ENCODE measurements at regions not wholly inside any gene's neighbourhood (a gene's known extent, or its start where the extent isn't known, plus 50 kb on each side); places are given as distances from the start of the nearest gene placed in this dataset.
"Not testable (repeated sequence)": the region's sequence is repeated elsewhere in the genome, so short reads cannot be mapped to it uniquely, and the experiment has no call there.

DNA sequence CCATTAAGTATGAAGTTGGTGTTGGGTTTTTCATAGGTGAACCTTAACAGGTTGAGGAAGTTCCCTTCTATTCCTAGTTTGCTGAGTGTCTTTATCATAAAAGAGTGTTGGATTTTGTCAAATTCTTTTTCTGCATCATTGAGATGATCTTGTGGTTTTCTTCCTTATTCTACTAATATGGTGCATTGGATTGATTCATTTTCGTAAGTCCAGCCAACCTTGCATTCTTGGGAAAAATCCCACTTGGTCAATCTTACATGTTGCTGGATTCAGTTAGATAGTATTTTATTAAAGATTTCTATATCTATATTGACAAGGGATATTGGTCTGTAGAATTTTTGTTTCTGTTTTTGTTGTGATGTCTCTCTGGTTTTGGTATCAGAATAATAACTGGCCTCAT is 83.7 kb upstream of the C15orf39 start:
- H3K9me3 ChIP-seq (ENCODE audit: control insufficient read depth, low read length, poor library complexity, severe bottlenecking): no peaks in the 10 kb centered on the region
- Mint-ChIP-seq H3K27ac (no peak overlapping the region), H3K4me3 (no peak overlapping the region), H3K27me3 (no peaks in the 10 kb centered on the region), H3K36me3 (ENCODE audit: low read depth) (peaks cover 2% of the 10 kb centered on the region), H3K4me1 (no peaks in the 10 kb centered on the region)
- ATAC-seq (no peak), DNase-seq (no peak)

DNA sequence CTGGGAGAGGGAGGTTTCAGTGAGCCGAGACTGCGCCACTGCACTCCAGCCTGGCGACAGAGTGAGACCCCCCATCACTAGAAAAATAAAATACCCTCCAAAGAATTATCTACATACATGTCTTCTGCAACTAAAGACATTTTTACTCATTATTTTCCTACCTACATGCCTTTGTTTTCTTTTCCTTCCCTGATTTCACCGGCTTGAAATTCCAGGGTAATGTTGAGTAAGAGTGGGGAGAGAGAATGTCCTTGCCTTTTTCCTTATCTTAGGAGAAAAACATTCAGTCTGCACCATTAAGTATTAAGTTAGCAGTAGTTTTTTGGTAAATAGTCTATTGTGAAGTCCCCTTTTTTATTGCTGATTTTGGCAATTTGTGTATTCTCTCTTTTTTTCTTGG is 82.4 kb upstream of the C15orf39 start:
- not testable (repeated sequence) for H3K4me1 Mint-ChIP-seq; DNase-seq; H3K27me3 Mint-ChIP-seq; H3K9me3 ChIP-seq (ENCODE audit: control insufficient read depth, low read length, poor library complexity, severe bottlenecking); H3K27ac Mint-ChIP-seq; H3K4me3 Mint-ChIP-seq; ATAC-seq; H3K36me3 Mint-ChIP-seq (ENCODE audit: low read depth)

DNA sequence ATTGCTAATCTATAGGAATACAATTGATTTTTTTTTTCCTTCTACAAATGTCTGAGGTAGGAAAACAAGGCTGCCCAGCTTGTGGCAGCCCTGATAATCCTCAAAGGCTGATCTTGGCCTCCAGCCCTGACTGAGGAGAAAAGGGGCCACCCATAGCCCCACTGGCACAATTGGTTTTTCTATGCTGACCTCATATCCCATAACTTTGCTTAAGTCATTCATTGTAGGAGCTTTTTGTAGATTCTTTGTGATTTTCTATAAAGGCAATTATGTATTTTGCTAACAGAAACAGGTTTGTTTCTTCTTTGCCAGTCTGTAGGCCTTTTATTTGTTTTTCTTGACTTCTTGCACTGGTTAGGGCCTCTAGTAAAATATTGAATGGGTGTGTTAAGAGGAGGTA is 80.2 kb upstream of the C15orf39 start:
- Mint-ChIP-seq H3K4me3 (no peak overlapping the region), H3K27me3 (no peaks in the 10 kb centered on the region), H3K27ac (no peak overlapping the region), H3K4me1 (no peaks in the 10 kb centered on the region), H3K36me3 (ENCODE audit: low read depth) (peaks cover 2% of the 10 kb centered on the region)
- ATAC-seq (no peak), DNase-seq (no peak)
- H3K9me3 ChIP-seq (ENCODE audit: control insufficient read depth, low read length, poor library complexity, severe bottlenecking): no peaks in the 10 kb centered on the region

DNA sequence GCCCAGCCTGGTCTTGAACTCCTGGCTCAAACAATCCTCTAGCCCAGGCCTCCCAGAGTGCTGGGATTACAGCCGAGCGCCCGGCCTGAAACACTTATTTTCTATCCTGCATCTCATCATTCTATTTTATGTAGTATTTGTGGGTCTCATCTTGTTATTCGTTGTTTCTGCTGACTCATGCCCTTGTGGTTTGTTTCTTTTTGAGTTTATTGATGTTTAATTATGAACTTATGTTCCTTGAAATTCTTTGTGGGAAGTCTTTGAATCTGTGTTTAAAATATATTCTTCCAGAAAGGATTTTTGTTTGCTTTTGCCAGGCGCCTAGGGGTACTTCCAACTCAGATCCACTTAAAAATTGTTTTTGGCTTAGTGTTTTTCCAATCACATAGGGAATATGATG is 78.3 kb upstream of the C15orf39 start:
- DNase-seq: no peak
- peaks cover 2% of the 10 kb centered on the region for H3K36me3 Mint-ChIP-seq (ENCODE audit: low read depth)
- no peak for ATAC-seq
- no peaks in the 10 kb centered on the region for H3K27me3 Mint-ChIP-seq
- no peaks in the 10 kb centered on the region for H3K4me1 Mint-ChIP-seq
- no peak overlapping the region for H3K27ac Mint-ChIP-seq
- no peaks in the 10 kb centered on the region for H3K9me3 ChIP-seq (ENCODE audit: control insufficient read depth, low read length, poor library complexity, severe bottlenecking)
- H3K4me3 Mint-ChIP-seq: peak overlapping the region; percentile 43

DNA sequence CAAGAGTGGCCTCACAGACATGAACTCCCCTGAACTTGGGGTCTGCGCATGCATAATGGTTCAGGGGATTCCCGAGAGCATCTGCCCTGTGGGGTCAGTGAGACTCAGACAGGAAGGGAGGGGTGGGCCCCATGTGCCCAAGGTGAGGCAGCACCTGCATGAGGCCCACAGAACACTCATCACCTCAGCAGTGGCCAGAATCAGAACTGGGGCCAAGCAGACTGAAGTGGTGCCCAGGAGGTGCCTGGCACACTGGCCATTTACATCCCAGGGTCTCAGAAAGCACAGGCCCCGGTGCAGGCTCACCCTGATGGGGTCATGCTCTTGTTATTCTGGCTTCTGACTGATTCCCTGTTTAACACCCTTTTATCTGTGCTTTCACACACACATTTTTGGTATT is 77.4 kb upstream of the C15orf39 start:
- H3K9me3 ChIP-seq (ENCODE audit: control insufficient read depth, low read length, poor library complexity, severe bottlenecking); DNase-seq; ATAC-seq; H3K4me1 Mint-ChIP-seq; H3K36me3 Mint-ChIP-seq (ENCODE audit: low read depth); H3K27me3 Mint-ChIP-seq; H3K4me3 Mint-ChIP-seq: not testable (repeated sequence)
- peak overlapping the region; percentile 9 for H3K27ac Mint-ChIP-seq

DNA sequence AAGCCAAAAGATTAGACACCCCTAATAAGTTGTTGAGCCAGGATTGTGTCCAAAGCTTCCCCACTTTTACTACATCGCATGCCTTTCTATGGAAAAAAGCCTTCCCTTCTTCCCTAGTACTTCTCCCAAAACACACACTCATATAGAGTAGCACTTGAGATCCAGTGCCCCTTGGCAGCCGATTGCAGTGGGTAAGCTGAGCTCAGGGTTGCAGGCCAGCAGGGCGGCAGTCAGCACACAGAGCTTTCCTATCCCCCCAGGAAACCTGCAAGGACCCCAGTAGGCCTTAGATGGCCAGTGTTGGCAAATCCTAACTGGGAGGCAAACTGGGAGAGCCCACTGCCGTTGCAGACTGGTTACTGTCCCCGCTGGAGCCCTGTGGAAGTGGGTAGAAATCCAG is 75.7 kb upstream of the C15orf39 start:
- Mint-ChIP-seq H3K4me3 (no peak overlapping the region), H3K36me3 (ENCODE audit: low read depth) (no peaks in the 10 kb centered on the region), H3K27ac (no peak overlapping the region), H3K4me1 (peaks cover 5% of the 10 kb centered on the region), H3K27me3 (no peaks in the 10 kb centered on the region)
- ATAC-seq (no peak), DNase-seq (no peak)
- H3K9me3 ChIP-seq (ENCODE audit: control insufficient read depth, low read length, poor library complexity, severe bottlenecking): no peaks in the 10 kb centered on the region

DNA sequence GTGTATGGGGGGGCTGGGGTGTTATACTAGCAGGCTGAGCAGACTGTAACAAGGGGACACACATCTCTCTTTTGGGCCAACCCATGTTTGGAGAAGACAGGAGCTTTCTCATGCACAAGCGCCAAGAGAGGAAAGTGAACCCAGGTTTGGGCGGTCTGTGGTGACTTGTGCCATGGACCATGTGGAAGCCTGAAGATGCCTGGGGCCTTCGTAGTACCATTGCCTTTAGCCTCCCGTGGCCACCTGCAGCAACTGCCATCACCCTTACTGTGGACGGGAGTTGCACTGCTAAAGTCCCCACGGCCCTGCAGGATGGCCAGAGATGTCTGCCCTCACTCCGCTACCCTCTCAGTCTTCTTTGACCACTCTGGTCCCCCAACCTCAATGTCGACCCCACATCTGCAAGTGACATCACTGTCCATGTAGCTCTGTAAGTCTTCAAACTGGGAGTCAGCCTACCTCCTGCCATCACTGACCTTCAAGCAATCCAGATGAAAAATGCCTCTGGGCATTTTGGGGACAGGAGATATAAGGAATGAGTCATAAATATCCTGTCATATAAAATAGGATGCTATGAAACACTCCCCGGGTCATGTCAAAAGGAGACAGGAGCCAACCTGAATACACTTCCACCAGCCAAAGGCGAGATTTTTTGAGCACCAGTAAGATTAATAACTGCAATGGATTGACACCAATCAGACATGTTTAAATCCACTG is 74.7 kb upstream of the C15orf39 start:
- no peaks in the 10 kb centered on the region for H3K27me3 Mint-ChIP-seq
- no peak for DNase-seq
- H3K4me1 Mint-ChIP-seq: peaks cover 9% of the 10 kb centered on the region
- no peaks in the 10 kb centered on the region for H3K36me3 Mint-ChIP-seq (ENCODE audit: low read depth)
- no peak overlapping the region for H3K4me3 Mint-ChIP-seq
- H3K9me3 ChIP-seq (ENCODE audit: control insufficient read depth, low read length, poor library complexity, severe bottlenecking): no peaks in the 10 kb centered on the region
- H3K27ac Mint-ChIP-seq: no peak overlapping the region
- ATAC-seq: no peak

DNA sequence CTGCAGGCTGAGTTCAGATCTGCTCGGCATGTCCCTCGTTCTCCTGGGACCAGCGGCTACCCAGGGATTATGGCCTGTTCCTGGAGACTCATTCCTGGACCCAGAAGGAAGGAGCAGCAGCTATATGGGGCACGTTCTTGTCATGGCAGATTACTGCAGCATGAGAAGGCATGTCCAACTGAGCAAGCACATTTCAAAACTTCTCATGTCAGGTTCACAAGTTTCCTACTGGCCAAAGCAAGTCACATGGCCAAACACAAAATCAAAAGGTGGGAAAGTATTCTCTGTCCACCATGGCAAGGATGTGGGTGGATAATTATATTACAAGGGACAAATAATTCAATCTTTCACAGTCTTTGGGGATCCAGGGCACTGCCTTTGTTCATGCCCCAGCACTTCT is 71.9 kb upstream of the C15orf39 start:
- Mint-ChIP-seq H3K4me3 (no peak overlapping the region), H3K27me3 (no peaks in the 10 kb centered on the region), H3K4me1 (peaks cover 9% of the 10 kb centered on the region), H3K36me3 (ENCODE audit: low read depth) (no peaks in the 10 kb centered on the region), H3K27ac (no peak overlapping the region)
- H3K9me3 ChIP-seq (ENCODE audit: control insufficient read depth, low read length, poor library complexity, severe bottlenecking): no peaks in the 10 kb centered on the region
- no peak for ATAC-seq
- DNase-seq: no peak

DNA sequence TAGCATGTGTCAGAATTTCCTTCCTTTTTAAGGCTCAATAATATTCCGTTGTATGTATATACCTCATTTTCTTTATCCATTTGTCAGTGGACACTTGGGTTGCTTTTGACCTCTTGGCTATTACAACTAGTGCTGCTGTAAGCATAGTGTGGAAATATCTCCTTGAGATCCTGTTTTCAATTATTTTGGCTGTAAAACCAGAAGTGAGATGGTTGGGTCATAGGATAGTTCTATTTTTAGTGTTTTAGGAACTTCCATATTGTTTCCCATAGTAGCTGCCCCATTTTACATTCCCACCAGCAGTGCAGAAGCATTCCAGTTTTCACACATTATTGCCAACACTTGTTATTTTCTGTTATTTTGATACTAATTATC is 70.4 kb upstream of the C15orf39 start:
- ATAC-seq (no peak), DNase-seq (no peak)
- H3K27me3 Mint-ChIP-seq: no peaks in the 10 kb centered on the region
- no peaks in the 10 kb centered on the region for H3K9me3 ChIP-seq (ENCODE audit: control insufficient read depth, low read length, poor library complexity, severe bottlenecking)
- peak overlapping the region; percentile 85 for H3K4me3 Mint-ChIP-seq
- peaks cover 3% of the 10 kb centered on the region for H3K36me3 Mint-ChIP-seq (ENCODE audit: low read depth)
- peaks cover 9% of the 10 kb centered on the region for H3K4me1 Mint-ChIP-seq
- H3K27ac Mint-ChIP-seq: peak overlapping the region; percentile 88

DNA sequence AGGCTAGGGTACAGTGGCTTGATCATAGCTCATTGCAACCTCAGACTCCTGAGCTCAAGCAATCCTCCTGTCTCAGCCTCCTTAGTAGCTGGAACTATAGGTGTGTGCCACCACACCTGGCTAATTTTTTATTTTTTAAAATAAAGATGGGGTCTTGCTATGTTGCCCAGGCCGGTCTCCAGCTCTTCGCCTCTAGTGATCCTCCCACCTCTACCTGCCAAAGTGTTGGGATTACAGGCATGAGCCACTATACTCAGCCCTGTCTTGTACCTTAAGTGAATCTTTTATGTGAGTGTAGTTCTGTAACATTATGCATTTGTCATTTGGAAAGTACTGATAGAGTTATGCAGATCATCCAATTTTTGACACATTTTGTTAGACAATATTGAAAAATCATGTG is 66.9 kb upstream of the C15orf39 start:
- no peak overlapping the region for H3K27ac Mint-ChIP-seq

DNA sequence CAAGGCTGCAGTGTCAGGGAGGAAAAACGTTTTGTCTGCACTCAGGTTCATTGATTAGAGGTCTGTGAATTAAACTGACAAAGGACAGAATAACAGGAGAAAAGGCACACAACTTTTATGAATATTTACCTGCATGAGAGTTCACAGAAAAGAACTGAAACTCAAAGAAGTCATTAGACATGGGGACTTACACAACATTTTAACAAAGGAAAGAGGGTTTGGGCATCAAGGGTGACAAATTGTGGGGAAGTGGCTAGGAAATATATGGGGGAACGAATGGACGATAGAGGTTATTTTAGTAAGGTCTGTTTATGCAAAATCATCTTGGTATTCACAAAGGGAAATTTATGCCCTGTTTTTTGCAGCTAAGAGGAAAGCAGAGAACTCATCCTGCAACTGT is 65.6 kb upstream of the C15orf39 start:
- Mint-ChIP-seq H3K4me1 (peaks cover 2% of the 10 kb centered on the region), H3K27me3 (no peaks in the 10 kb centered on the region), H3K36me3 (ENCODE audit: low read depth) (peaks cover 3% of the 10 kb centered on the region), H3K27ac (no peak overlapping the region), H3K4me3 (no peak overlapping the region)
- ATAC-seq (no peak), DNase-seq (no peak)
- no peaks in the 10 kb centered on the region for H3K9me3 ChIP-seq (ENCODE audit: control insufficient read depth, low read length, poor library complexity, severe bottlenecking)

More for the DNA sequence above, 66.9 kb upstream of the C15orf39 start:
- Mint-ChIP-seq H3K4me3 (no peak overlapping the region), H3K36me3 (ENCODE audit: low read depth) (peaks cover 3% of the 10 kb centered on the region), H3K27me3 (no peaks in the 10 kb centered on the region), H3K4me1 (peaks cover 9% of the 10 kb centered on the region)
- DNase-seq (no peak), ATAC-seq (no peak)
- no peaks in the 10 kb centered on the region for H3K9me3 ChIP-seq (ENCODE audit: control insufficient read depth, low read length, poor library complexity, severe bottlenecking)

DNA sequence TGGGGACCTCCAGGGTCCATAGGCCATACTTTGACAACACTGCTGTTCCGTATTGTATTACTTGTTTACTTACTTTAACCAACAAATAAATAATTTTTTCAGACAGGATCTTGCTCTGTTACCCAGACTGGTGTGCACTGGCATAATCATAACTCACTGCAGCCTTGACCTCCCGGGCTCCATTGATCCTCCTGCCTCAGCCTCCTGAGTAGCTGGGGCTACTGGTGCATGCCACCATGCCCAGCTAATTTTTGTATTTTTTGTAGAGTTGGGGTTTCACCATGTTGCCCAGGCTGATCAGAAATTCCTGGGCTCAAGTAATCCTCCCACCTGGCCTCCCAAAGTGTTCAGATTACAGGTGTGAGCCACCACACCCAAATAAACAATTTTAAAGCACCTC is 64.9 kb upstream of the C15orf39 start:
- Mint-ChIP-seq H3K27me3 (no peaks in the 10 kb centered on the region), H3K27ac (no peak overlapping the region), H3K4me1 (no peaks in the 10 kb centered on the region), H3K36me3 (ENCODE audit: low read depth) (peaks cover 3% of the 10 kb centered on the region), H3K4me3 (no peak overlapping the region)
- ATAC-seq: no peak
- no peak for DNase-seq
- H3K9me3 ChIP-seq (ENCODE audit: control insufficient read depth, low read length, poor library complexity, severe bottlenecking): no peaks in the 10 kb centered on the region

DNA sequence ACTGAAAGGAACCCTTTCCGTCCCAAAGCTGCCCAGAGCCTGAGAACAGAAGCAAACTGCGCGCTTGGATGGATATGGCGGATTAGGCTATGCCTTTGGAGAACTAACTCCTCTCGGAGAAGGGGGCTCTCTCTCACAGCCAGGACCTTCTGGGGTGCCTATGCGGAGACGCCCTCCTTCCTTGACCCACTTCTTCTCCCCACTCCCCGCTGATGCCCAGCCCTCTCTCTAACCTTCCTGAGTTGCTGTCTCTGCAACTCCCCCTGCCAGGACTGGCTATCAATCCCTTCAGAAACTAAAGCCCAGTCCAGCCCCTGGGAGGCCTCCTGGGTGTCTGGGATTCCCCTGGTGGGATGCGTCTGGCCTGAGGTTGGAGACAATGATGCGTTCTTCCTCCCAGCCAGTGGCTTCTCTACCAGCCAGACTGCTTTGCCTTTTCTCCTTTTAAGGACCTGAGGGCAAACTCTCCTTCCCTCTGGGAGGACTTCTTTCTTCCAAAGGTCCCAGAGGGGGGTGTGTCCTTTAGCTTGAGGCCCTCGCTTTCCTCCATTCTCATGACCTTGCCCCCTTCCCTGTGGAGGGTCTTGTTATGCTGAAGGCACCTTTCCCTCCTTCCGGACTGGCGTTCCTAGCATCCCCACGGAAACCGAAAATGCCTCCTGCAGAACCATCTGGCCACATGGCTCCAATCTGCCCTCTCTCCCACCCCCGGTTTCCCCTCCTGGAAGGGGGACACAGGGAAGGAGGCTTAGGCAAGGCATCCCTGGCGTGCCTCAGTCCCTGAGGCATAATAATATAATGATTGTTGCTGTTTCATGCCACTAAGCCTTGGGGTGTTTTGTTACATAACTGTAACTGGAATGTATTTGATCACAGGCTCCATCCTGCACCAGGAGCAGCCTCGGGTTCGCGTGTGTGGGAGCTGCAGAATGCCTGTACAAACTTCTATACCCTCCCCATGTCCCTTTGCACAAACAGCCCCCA is 63.4 kb upstream of the C15orf39 start:
- no peaks in the 10 kb centered on the region for H3K27me3 Mint-ChIP-seq
- peaks cover 3% of the 10 kb centered on the region for H3K36me3 Mint-ChIP-seq (ENCODE audit: low read depth)
- peaks cover 7% of the 10 kb centered on the region for H3K9me3 ChIP-seq (ENCODE audit: control insufficient read depth, low read length, poor library complexity, severe bottlenecking)
- DNase-seq (no peak), ATAC-seq (no peak)
- no peak overlapping the region for H3K4me3 Mint-ChIP-seq
- no peaks in the 10 kb centered on the region for H3K4me1 Mint-ChIP-seq
- no peak overlapping the region for H3K27ac Mint-ChIP-seq
